HL-60 (cell line): ENCODE measurements at regions not wholly inside any gene's neighbourhood (a gene's known extent, or its start where the extent isn't known, plus 50 kb on each side); places are given as distances from the start of the nearest gene placed in this dataset.

Experiments used
- DNase-seq, 2 experiments: peaks; one replicate each; pipeline ENCODE4 v3.0.0-alpha.2; 2010 to 2020; ENCODE audit warnings: low read depth in 1 of 2, low spot score in 1 of 2
- H3K27ac ChIP-seq: fragments of 250-450 bp; sonication (Bioruptor Pico); replicated peaks from 2 replicates; pipeline ENCODE4 v1.5.1; 2020; ENCODE audit warnings: mild to moderate bottlenecking, moderate library complexity
- H3K27me3 ChIP-seq: fragments of 250-450 bp; sonication (Bioruptor Pico); 2 replicates; pipeline ENCODE4 v1.5.1; 2021; ENCODE audit warnings: mild to moderate bottlenecking, moderate library complexity; ENCODE audit not compliant: insufficient read depth, poor library complexity, severe bottlenecking
- H3K4me3 ChIP-seq: replicated peaks from 2 replicates; pipeline ENCODE4 v1.5.1; 2011; ENCODE audit warnings: mild to moderate bottlenecking, control low read depth, low read length; ENCODE audit not compliant: insufficient read depth
- CTCF ChIP-seq: IDR thresholded peaks from one replicate; pipeline ENCODE4 v1.5.1; 2011; ENCODE audit warnings: low read length, control low read depth, inconsistent platforms; ENCODE audit not compliant: insufficient read depth
- GABPA ChIP-seq: IDR thresholded peaks from 2 replicates; pipeline ENCODE4 v1.6.1; 2012; ENCODE audit warnings: low read depth
- POLR2AphosphoS5 ChIP-seq: IDR thresholded peaks from 2 replicates; pipeline ENCODE4 v1.6.1; 2012; ENCODE audit warnings: low read depth
- REST ChIP-seq: IDR thresholded peaks from 2 replicates; pipeline ENCODE4 v1.6.1; 2012; ENCODE audit warnings: low read depth; ENCODE audit not compliant: insufficient replicate concordance
- SPI1 ChIP-seq: IDR thresholded peaks from 2 replicates; pipeline ENCODE4 v1.6.1; 2012; ENCODE audit warnings: low read depth, mild to moderate bottlenecking, borderline replicate concordance

GRCh38 chr21:22421416-22422180, 1423.4 kb downstream of the NCAM2 start:
- DNase-seq, result peak in 1 of 2 experiments; percentile 25
- TF ChIP-seq REST (no peak), SPI1 (peak; percentile 14; the same call in 1 of the 2 replicates)
- Histone ChIP-seq H3K4me3 (no peak overlapping the region), H3K27ac (peak overlapping the region; percentile 46), H3K27me3 (no peaks in the 10 kb centered on the region)

GRCh38 chr21:22438428-22439086, 1440.3 kb downstream of the NCAM2 start:
- DNase-seq, result no peak
- TF ChIP-seq GABPA (no peak), REST (no peak), SPI1 (no peak), POLR2AphosphoS5 (no peak), CTCF (no peak)
- Histone ChIP-seq H3K4me3 (no peak overlapping the region), H3K27ac (no peak overlapping the region), H3K27me3 (no peaks in the 10 kb centered on the region)

- DNase-seq, result no peak
- Histone ChIP-seq H3K4me3 (no peak overlapping the region), H3K27ac (no peak overlapping the region), H3K27me3 (no peaks in the 10 kb centered on the region)
- TF ChIP-seq CTCF (no peak), POLR2AphosphoS5 (no peak), GABPA (no peak), REST (no peak), SPI1 (no peak)
Measured at GRCh38 chr21:22444990-22445389, 1446.8 kb downstream of the NCAM2 start.
